ENCODE measurements at regions not wholly inside any gene's neighbourhood (a gene's known extent, or its start where the extent isn't known, plus 50 kb on each side); places are given as distances from the start of the nearest gene placed in this dataset.
"Not testable (repeated sequence)": the region's sequence is repeated elsewhere in the genome, so short reads cannot be mapped to it uniquely, and the experiment has no call there.

DNA sequence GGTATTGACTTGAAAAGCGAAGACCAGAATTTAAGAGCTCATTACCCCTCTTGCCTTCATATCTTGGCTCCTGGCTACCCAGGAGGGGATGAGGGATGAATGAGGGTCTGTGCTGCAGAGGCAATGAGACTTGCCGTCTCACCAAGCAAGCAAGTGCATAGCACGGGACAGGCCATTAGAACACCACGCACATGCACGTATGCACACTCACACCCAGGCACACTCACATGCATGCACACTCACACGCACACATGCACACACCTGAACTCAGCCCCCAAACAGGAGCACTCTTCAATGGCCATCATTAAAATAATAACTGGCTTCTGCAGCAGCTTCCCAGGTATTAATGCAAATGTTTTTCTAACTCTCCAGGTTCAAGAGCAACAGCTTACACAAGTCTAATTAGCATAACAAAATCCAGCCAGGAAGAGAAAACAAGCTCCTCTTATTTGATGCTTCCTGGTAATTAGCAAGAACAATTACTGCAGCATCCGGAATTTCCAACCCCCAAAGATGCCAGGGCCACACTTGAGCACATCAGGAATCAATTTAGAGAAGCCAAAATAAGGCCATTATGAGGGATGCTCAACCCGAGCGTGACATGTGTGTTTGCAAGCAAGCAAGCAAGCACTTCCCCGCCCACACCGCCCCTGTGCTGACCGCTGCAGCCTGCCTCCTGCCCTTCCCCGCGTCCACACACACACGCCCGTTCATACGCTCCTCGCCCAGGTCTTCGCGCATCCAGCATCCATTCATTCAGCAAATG lies 171.6 kb upstream of the TNRC6C start:
- no peak for DNase-seq

DNA sequence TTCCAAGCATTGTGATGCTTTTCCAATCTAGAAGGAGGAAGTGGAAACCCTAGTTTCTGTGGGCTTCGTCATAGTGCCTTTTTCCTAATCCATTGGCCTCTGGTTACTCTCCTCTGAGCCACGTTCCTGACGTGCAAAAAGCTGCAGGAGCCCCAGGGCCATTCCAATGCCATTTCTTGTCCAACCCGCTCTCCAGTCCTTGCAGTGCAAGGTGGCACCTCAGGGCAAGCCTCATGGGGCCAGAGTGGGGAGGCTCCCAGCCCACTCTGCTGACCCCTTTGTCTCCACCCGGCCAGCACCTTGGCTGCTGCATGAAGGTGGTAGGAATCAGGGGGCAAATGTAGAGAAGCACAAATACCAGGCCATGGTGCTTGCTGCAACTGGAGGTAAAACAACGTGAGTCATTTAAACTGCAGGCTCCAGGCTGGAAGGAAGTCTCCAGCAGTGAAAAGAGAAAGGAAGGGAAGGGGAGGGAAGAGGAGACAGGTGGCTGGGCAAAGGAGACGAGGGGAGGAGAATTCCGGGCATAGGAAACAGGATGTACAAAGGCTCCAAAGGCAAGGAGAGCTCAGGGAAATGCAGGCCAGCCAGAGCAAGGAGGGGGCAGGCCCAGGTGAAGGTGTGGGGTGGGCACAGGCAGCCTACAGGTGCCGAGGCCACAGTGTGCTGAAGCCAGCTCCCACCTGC lies 168.2 kb upstream of the TNRC6C start:
- DNase-seq, result no peak

DNA sequence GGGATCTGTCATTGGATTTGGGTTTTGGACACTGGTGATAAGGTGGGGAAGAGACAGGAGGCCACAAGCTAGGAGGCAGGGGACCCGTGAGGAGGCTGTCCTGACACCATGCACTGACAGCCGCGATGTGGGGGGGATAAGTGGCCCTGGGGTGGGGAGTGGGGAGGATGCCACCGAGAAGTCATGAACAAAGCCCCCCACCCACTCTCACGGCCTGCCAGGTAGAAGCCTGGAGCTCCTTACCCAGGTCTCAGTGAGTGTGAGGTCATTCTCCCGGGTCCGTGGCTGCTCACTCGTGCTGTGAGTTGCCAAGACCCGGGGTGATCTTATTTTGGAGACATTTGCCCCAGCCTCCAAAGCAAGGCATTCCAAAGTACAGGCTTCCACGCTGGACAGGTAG lies 165.9 kb upstream of the TNRC6C start:
- DNase-seq, result no peak

DNA sequence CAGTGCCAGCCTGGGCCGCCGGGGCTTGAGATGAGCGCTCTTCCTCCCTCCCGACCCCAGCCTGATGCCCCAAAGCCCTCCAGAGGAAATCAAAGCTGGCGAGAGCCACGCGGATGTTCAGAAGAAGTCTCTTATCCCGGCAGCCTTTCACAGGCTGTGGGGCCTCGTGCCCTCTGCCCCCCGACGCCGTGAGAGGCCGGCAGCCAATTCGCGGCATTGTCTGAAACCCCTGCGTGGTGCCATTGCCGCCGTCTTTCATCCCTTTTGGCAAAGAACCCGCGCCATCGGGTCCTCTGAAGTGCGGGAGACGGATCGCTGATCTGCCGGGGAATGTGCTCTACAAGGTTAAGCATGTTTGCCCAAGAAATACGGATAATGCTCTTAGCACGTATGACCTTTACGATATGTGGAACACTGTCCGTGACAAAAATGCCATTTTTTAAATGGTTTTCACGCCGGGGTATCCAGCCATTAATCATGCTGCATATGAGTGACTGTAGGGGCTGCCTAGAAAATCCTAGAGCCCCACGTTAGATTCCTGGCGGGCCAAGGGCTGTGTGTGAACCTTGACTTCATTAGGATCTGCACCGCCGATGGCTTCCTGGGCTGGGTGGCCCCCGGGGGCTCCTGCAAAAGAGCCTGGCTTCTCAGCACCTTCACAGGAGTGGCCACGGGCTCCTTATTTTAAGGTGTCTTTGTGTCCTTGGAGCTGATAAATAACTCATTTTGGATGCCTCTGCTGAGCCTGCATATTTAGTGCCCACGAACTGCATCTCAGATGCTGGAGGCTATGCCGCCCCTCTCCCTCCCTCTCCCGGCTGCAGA lies 165.1 kb upstream of the TNRC6C start:
- DNase-seq, result no peak

DNA sequence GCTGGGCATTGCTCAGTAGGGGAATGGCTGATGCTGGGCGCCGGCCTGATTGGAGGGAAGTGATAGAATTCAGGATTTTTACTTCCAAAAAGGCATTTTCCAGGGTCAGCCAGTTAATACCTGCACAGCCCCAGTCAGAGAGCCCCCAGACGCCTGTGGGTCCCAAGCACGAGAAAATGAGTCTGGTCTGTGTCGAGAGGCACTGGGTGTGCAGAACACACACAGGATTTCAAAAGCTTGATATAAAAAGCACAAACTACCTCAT lies 164.6 kb upstream of the TNRC6C start:
- DNase-seq, result no peak

DNA sequence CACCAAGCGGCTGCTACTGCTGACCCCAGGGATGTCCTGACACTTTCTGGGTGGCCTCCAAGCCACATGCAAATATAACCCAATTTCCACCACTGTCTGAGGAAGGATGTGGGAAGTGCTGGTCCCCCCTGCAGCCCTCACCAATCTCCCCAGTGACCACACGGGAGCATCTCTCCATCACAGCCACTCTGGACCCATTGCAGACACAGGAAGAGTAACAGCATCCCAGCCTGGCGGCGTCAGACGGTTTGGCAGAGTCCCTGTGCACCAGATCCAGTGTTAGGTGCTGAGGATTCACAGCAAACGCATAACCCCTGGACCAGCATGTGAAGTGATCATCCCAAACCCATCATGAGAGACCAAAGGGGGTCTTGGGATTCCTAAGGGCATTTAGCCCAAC lies 163.7 kb upstream of the TNRC6C start:
- DNase-seq, result no peak

DNA sequence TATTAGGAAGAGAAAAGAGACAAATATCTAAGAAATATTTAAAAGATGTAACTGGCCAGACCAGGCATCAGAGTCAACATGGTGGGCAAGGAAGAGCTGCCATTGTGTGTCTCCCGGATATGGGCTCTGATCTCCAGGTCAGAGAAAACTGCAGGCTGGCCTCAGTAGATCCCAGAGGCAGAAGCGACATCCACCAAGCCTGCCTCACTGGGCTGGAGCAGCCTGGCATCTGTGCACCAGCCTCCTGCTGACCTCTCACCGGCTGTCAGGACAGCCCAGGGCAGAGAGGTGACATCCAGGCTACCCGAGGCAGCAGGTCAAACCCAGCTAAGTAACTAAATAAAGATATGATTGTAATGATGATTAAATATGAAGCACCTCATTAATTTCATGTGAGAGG lies 162.8 kb upstream of the TNRC6C start:
- DNase-seq, result no peak

DNA sequence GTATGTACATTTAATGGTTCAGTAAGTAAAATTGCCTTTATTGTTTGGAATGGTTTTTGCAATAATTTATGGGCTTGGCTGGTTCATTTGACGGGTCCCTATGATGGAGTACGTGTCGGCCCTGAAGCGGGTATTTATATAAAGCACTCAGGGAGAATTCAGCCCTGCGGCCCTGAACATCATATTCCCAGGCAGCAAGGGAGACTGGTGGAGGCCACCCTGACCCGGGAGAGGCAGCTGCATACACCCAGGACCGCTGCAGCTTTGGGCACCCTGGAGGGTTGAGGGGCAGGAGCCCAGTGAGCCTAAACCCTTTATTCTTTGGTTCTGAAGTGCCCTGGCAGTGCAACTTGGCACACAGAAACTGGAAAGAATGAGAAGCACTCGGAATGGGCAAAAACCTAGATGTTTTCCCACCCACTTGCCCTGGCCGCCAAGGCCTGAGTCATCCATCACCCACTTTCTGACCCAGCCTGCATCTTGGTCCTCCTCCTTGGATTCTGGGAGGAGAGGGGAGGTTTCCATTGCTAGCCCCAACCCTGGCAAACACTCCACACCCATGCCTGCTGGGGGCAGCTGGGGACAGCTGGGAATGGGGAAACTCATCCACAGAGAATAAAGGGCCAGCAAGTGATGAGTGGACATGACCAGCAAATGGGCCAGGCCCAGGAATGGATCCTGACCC lies 162.2 kb upstream of the TNRC6C start:
- no peak for DNase-seq

DNA sequence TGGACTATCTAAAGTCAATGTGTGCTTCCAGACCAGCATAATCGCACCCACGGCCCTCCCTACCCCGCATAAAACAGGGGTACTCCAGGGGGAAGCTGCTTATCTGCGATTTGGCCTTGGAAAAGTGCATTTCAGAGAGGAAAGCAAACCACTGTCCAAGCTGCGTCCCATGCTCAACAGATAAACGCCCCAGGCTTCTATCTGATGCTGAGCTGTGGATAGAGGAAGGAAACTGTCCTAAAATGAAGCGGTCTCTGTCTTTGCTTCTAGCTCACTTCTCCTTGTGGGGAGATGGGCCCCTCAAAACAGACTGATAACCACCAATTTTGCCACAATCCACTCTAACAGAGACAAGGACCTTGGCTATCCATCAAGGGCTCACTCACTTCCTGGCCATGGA lies 160.5 kb upstream of the TNRC6C start:
- no peak for DNase-seq

DNA sequence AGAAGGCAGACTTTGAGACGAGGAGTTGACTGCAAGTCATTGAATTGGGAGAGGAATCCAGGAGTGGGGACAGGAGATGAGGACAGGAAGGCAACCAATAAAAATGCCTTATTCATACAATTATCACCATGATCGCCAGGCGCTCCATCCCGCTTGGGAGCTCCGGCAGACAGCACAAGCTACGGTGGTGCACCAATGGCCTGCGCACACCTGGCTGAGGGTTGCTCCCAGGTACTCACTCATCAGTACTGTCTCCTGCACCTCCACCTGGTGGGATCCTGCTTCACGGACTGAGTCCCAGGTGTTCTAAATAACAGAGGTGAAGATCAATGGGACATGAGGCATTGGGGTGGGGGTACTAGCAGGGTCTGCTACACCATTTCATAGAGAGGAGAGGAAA lies 160.0 kb upstream of the TNRC6C start:
- DNase-seq, result no peak

DNA sequence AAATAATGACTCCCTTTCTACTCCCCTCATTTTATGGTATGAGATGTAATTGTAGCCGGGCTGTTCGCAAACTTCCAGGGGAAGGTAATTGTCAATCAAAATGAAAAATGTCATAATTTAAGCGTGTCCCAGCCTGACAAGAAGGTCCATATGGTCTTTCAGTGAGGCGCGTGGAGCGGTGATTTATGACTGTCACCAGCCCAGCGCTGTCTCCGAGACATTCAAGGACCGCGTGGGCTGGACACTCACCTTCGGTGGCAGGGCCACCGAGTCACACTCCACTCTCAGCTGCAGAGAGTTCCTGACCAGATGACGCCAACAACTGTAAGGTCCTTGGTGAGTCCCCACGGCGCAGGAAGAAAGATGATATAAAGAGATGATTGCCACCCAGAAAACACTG lies 157.7 kb upstream of the TNRC6C start:
- DNase-seq, result no peak

DNA sequence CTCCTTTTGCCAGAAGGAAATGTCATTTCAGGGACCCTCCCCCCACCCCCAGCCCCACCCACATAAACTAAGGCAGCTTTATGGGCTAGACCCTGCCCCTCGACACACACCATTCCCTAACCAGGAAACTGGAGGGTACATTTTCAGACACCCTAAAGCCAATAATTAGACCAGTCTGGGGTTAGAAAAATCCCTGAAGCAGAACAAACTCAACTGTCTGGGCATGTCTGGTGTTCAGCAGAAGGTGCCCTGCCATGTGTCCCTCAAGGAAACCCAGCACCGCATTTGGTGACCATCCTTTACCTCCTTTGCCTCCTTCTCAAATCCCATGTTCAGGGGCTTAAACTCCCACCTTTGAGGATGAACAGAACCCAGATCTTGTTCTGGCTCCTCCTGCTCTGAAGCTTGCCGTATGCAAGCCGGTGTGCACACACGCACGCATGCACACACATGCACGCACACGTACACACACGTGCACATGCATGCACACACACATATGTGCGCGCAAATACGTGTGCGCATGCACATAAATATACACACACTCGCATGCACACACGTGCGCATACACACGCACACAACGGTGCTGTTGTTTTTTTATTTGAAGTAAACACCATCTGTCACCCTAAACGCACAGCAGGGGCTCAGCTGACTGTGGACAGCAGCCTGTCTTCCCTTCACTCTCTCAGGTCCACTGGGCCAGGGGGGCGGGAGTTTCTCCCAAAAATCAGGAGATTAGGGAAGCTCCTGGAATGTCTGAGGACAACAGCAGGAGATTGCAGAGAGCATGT lies 156.8 kb upstream of the TNRC6C start:
- no peak for DNase-seq

DNA sequence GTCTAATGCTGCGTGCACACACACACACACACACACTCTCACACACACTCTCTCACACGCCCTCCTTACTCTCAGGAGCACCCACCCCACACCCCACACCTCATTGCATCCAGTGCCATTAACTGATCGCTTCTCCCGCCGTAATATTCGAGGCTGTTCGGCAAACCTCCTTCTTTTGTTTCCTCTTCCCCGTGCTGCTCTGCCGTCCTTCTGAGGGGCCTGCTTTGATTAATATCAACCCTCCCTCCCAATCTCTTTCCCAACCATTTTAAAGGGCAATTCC lies 156.2 kb upstream of the TNRC6C start:
- DNase-seq, result no peak

DNA sequence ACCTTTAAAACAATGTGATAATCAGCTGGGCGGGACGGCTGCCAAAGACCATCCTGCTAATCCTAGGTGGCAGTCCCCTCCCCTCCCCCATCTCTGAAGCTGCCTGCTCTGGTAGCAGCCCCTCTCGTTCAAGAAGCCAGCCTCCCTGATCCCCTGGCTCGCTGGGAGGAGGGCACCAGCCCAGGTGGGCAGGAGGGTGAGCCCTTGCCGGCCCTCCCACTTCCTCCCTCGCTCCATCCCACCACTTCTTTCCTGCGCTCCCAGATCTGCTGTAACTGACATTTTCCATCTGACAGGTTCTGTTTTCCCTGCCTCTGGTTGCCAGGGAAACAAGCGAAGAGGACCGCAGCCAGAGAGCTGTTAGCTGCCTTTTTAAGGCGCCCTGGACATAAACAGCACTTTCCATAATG lies 155.7 kb upstream of the TNRC6C start:
- DNase-seq, result no peak

DNA sequence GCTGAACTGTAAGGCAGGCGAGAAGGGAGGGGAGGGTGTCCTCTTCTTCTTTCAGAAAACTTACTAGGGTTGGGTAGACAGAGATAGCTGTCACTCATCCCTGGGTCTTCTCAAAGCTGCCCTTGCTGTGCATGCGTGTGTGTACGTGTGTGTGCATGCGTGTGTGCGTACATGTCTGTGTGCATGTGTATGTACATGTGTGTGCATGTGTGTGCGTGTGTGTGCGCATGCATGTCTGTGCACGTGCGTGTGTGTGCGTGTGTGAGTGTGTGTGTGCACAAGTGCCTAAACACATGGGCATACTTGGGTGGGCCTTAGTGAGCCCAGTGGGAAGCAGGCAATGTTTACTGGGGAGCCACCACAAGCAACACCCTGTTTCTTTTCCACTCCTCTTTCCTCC lies 154.8 kb upstream of the TNRC6C start:
- no peak for DNase-seq

DNA sequence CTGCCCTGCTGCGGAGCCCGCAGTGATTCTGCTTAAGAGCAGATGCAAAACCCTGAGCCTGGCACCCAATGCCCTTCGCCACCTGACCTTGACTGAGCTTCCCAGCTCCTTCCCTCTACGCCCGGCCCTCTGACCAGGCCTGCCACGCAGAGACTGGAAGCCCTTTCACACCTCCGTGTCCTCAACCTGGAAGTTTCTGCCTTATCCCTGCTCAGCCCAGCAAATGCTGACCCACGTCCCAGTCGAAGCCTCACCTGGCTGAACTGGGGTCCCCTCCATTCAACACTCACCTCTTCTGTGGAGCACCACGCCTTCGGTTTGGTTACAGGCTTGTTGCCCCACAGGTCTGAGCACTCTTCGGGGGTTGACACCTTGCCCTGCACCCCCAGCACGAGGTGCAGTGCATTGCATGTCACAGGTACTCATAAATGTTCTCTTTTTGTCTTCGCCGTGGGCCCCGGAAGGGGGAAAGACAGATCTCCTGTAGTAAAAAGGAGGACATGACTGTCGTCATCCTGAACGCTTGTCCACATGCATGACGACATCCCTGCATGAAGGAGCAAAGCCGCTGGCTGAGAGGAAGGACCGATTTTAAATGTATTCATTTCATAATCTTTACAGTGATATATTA lies 153.6 kb upstream of the TNRC6C start:
- DNase-seq, result no peak

DNA sequence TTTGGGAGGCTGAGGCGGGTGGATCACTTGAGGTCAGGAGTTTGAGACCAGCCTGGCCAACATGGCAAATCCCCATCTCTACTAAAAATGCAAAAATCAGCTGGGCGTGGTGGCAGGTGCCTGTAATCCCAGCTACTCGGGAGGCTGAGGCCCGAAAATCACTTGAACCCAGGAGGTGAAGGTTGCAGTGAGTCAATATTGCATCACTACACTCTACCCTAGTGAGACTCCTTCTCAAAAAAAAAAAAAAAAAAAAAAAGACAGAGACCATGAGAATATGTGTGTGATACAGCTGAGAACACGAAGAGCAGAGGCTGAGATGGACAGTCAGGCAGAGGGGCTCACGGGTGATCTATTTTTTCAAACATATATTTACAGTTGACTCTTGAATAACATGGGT lies 152.5 kb upstream of the TNRC6C start:
- DNase-seq, result not testable (repeated sequence)

DNA sequence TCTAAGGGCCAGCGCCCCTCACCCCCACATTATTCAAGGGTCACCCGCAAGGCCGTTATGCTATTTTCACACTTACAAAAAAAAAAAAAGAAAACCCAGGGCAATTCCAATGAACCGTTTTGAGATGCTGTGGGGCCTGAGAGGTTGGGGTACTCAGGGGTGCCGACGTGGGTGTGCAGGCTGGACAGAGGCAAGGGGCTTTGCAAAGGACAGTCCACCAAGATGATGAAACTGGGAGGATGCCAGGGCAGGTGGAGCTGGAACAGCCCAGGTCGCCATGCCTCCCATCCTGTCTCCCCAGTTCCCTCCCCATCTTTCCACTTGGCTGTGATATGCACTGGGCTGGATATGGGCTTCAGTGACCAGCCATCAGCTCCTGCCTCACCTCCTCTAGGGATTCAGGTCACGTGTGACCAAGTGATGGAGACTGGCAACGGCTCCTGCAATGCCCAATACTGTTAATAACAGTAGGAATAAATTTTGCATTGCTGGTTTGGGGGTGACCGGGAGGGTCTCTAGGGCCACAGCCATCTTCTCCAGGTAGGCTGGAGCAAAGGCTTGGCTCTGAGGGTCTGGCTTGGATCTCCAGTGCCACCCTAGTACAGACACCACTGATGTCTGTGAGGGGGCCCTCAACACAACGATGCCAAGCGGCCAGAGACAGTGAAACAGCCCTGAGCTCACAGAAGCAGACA lies 151.3 kb upstream of the TNRC6C start:
- no peak for DNase-seq

DNA sequence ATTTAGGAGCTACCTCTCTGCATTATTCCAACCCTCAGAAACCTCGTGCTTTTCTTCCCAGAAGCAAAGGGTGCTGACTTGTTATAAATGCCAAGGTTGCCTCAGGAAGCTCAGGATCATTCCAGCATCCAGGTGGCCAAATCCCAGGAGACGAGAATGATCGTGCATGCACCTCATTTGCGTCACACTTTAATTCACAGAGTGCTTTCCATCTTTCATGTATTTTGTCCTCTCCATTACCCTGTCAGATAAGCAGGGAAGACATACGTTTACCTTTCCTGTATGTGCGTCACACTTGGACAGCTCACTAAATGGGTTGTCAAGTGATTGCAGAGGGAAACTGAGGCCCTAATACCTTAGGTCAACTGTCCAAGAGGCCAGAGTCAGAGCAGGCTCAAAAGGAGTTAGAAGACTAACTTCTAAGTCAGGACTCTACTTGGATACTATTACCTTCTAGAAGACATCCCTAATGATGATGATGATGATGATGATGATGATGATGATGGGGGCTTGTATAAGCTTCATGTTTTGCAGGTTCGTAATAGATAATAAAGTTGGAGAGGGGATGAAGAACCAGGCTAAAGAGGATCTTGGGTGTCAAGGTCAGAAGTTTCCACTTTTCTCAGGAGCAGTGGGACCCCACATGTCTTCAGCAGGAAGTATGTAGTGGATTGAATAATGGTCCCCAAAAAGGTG lies 150.6 kb upstream of the TNRC6C start:
- DNase-seq, result no peak

DNA sequence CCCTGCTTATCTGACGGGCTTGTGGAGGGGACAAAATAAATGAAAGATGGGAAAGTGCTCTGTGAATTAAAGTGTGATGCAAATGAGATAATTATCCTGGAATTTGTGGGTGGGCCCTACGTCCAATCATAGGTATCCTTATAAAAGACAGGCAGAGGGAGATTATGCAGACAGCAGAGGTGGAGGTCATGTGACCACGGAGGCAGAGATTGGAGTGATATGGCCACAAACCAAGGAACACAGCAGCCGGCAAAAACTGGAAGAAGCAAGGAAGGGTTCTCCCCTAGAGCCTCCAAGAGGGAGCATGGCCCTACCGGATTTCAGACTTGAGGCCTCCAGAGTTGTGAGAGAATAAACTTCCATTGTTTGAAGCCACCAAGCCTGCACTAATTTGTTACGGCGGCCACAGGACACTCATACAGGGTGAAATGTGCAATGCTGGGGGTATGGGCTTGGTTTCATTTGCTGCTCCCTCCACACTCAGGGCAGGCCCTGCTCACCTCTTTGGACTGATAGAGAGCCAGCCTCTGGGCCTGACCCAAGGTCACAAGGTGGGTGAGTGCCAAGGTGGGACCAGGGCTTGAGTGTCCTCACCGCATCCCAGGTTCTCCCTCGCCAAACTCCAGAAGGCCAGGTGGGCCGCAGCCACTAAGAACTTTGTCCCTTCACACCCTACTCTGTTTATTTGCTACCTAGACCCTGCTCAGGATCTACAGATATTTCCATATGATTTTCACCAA lies 149.6 kb upstream of the TNRC6C start:
- DNase-seq, result no peak

DNA sequence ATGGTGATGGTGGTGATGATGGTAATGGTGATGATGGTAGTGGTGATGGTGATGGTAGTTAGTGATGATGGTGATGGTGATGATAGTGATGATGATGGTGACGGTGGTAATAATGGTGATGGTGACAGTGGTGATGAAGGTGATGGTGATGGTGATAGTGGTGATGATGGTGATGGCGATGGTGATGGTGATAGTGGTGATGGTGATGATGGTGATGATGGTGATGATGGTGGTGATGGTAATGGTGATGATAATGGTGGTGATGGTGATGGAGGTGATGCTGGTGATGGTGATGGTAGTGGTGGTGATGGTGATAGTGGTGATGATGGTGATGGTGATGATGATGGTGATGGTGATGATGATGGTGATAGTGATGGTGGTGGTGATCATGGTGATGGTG lies 148.7 kb upstream of the TNRC6C start:
- DNase-seq, result no peak

All from stimulated activated CD4-positive, alpha-beta T cell treated with anti-CD3 and anti-CD28 coated beads, Interleukin-2, amount 100 ng/mL, for 24 hours (primary cell).